Left colon (tissue), 2 donors: ENCODE measurements at regions not wholly inside any gene's neighbourhood (a gene's known extent, or its start where the extent isn't known, plus 50 kb on each side); places are given as distances from the start of the nearest gene placed in this dataset.

ENCODE experiments used
- ATAC-seq: fragments of 200-7000 bp; cut with Tn5 transposase; one replicate; pipeline ENCODE4 v1.9.1; 2020; ENCODE audit warnings: mild to moderate bottlenecking, moderate library complexity
- DNase-seq, 2 donors: peaks; one replicate each; pipeline ENCODE4 v3.0.0-alpha.2; 2020
- intact Hi-C, 2 donors: fragments of 100-400 bp; cut with DNase I in 1 of 2; cut with micrococcal nuclease in 1 of 2; formaldehyde crosslinking; loops; one replicate each; pipeline versions ENCODE4 v1.11.2 to v1.14.0; 2022; cut with DNase I, micrococcal nuclease
- donor health status: DM: no; HTN: no; CAD: no.
- donor health status: DM: yes; HTN: yes; CAD: no.

- intact Hi-C loops: no loop called here
- no peak for DNase-seq
- no peak for ATAC-seq
These were observed 730.1 kb downstream of the DTWD2 start for GRCh38 chr5:118258223-118258622.

- intact Hi-C loops: no loop called here
- no peak for ATAC-seq
- DNase-seq: no peak
These were observed 731.3 kb downstream of the DTWD2 start for GRCh38 chr5:118257066-118257465.

- intact Hi-C loops: no loop called here
- ATAC-seq (no peak), DNase-seq (no peak)
These were observed 734.9 kb downstream of the DTWD2 start for GRCh38 chr5:118253225-118254061.

- no peak for ATAC-seq
- DNase-seq: no peak
- intact Hi-C loops: no loop called here
These were observed 739.0 kb downstream of the DTWD2 start for GRCh38 chr5:118249386-118249785.

GRCh38 chr5:118247458-118247857 is 740.9 kb downstream of the DTWD2 start:
- no peak for ATAC-seq
- intact Hi-C loops: no loop called here
- no peak for DNase-seq

- intact Hi-C loops: no loop called here
- ATAC-seq (no peak), DNase-seq (no peak)
These were observed 744.7 kb downstream of the DTWD2 start for GRCh38 chr5:118243613-118244012.

GRCh38 chr5:118243068-118243467 is 745.3 kb downstream of the DTWD2 start:
- ATAC-seq (no peak), DNase-seq (no peak)
- intact Hi-C loops: no loop called here

GRCh38 chr5:118236108-118236849 is 752.1 kb downstream of the DTWD2 start:
- ATAC-seq (no peak), DNase-seq (no peak)
- intact Hi-C loops: no loop called here

- intact Hi-C loops: no loop called here
- DNase-seq (no peak), ATAC-seq (no peak)
These were observed 754.7 kb downstream of the DTWD2 start for GRCh38 chr5:118233606-118234005.

- intact Hi-C loops: no loop called here
- no peak for ATAC-seq
- no peak for DNase-seq
These were observed 759.9 kb downstream of the DTWD2 start for GRCh38 chr5:118228489-118228888.

GRCh38 chr5:118224546-118224945 is 763.8 kb downstream of the DTWD2 start:
- ATAC-seq (no peak), DNase-seq (no peak)

GRCh38 chr5:118220556-118221195 is 767.7 kb downstream of the DTWD2 start:
- intact Hi-C loops: no loop called here
- no peak for ATAC-seq
- no peak for DNase-seq

More at GRCh38 chr5:118224546-118224945, 763.8 kb downstream of the DTWD2 start:
- intact Hi-C loops: no loop called here

GRCh38 chr5:118211606-118212005 is 776.7 kb downstream of the DTWD2 start:
- ATAC-seq: no peak
- DNase-seq: no peak
- intact Hi-C loops: no loop called here

- ATAC-seq: no peak
- DNase-seq: no peak
- intact Hi-C loops: no loop called here
These were observed 780.3 kb downstream of the DTWD2 start for GRCh38 chr5:118208031-118208453.

GRCh38 chr5:118199801-118200200 is 788.5 kb downstream of the DTWD2 start:
- intact Hi-C loops: no loop called here
- ATAC-seq (no peak), DNase-seq (no peak)

- intact Hi-C loops: no loop called here
- ATAC-seq (no peak), DNase-seq (no peak)
These were observed 792.1 kb downstream of the DTWD2 start for GRCh38 chr5:118196229-118196628.

GRCh38 chr5:118195211-118195610 is 793.1 kb downstream of the DTWD2 start:
- DNase-seq: no peak
- no peak for ATAC-seq

GRCh38 chr5:118193194-118193905 is 795.0 kb downstream of the DTWD2 start:
- intact Hi-C loops: no loop called here

More at GRCh38 chr5:118195211-118195610, 793.1 kb downstream of the DTWD2 start:
- intact Hi-C loops: no loop called here

GRCh38 chr5:118185018-118185417 is 803.3 kb downstream of the DTWD2 start:
- no peak for ATAC-seq
- intact Hi-C loops: no loop called here
- DNase-seq: no peak

More at GRCh38 chr5:118193194-118193905, 795.0 kb downstream of the DTWD2 start:
- ATAC-seq: no peak
- DNase-seq: no peak
